GM21786 (cell line): ENCODE measurements at regions not wholly inside any gene's neighbourhood (a gene's known extent, or its start where the extent isn't known, plus 50 kb on each side); places are given as distances from the start of the nearest gene placed in this dataset.

Experiments
- ATAC-seq: cut with Tn5 transposase; IDR thresholded peaks from one replicate; pipeline ENCODE4 v1.9.1; 2021; ENCODE audit not compliant: unreplicated experiment

GRCh38 chr10:94183666-94184264 lies 179.0 kb downstream of the NOC3L start:
- peak; percentile 43 for ATAC-seq

DNA sequence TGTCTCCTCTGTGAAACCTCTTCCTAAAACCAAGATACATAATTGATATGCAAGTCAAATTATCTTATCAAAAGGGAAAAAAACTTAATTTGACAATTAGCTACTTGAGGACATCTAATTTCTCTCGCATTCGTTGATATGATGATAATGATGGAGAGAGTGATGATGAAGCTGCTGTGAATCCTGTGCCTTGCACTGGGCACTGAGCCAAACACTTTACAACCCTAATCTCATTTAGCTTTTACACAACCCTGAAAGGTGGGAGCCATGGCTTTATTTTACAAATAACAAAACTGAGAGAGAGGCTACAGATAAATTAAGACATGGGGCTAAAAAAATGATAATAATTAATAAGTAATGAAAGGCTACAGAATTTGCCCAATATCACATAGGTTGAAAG lies 176.0 kb downstream of the NOC3L start:
- ATAC-seq: no peak

- no peak for ATAC-seq
These were observed 170.4 kb downstream of the NOC3L start for GRCh38 chr10:94192333-94192732.

- ATAC-seq: no peak
These were observed 169.8 kb downstream of the NOC3L start for GRCh38 chr10:94192974-94193373.

- ATAC-seq: no peak
These were observed 169.2 kb downstream of the NOC3L start for GRCh38 chr10:94193466-94193924.

DNA sequence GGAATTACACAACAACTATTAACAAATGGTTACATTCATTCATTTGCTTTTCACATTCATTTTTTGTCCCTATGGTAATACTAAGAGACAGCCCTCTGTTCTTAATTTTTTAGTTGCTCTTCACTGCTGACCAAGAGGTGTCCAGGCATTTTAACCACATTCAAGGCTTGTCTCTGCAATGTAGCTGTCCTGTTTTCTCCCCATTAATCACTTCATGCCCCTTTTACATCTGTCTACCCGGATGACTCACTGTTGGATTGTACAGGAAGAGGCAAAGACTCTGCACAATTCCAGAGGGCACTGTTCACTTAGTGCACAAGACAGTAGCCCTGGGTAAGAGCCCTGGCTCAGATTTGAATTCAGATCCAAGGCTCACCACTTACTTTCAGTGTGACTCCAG lies 168.5 kb downstream of the NOC3L start:
- ATAC-seq: no peak

DNA sequence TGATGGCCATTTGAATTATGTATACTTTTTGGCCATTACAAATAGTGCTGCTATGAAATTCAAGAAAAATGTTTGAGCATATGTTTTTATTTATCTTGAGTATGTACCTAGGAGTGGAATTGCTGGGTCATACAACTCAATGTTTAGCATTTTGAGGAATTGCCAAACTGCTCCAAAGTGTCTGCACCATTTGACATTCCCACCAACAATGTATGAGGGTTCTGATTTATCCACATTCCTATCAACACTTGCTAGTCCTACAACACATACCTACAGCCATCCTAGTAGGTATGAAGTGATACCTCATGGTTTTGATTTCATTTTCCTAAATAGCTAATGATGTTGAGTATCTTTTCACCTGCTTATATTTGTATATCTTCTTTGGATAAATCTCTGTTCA lies 165.5 kb downstream of the NOC3L start:
- ATAC-seq: no peak

DNA sequence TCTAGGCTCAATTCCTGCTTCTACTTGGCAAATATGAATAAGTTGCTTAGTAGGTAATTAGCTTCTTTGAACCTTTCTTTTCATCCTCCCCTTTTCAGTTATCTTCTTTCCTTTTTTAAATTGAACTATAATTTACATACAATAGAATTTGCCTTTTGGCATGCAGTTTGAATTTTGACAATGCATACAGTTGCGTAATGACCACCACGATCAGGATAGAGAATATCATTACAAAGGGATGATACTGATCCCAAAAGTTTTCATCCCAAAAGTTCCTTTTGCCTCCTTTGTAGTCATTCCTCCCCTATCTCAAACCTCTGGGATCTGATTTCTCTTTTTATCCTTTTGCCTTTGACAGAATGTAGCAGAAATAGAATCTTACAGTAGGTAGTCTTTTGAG lies 164.4 kb downstream of the NOC3L start:
- no peak for ATAC-seq

GRCh38 chr10:94199565-94199964 lies 163.2 kb downstream of the NOC3L start:
- no peak for ATAC-seq

DNA sequence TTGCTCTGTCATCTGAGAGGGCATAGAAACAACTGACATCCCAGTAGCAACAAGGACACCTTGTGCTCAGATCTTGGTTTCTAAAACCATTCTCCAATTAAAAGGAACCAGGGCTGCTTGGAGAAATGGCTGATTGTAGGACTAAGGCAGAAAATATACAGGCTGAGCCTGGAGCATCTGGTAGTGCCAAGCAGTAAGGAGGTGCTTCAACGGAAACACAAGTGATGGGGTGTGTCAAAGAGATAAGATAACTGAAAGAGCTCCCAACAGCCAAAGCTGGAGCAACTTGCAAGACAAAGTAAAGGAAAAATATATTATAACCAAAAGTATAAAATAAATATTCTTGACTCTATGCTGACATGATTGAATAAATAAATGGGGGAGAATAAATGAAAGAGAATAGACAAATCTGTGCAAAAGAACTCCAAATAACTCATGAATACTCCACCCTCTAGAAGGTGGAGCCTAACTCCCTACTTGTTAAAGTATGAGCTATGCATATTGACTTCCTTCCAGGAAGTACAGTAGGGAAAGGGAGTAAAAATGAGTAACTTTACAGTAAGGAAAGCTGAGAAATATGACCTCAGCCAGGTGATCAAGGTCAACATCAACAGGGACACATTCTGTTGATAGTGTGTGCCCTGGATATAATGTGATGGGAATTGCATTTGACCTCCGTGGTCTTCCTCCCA lies 162.4 kb downstream of the NOC3L start:
- no peak for ATAC-seq

GRCh38 chr10:94205396-94205831 lies 157.3 kb downstream of the NOC3L start:
- ATAC-seq: no peak

DNA sequence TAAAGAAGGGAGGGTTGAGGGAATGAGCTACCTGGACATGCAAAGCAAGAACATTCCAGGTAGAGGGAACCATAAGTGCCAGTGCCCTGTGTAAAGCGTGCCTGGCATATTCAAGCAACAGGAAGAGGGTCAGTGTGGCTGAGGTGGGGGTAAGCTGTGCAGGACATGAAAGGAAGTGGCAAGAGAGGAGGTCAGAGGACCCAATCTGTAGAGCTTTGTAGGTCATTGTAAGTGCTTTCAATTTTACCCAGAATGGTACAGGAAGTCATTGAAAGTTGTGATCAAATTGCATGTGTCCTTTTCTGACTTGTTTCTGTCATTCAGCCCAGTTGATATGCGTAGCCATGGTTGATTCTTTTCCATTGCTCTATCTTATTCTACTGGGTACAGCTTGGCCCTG lies 156.6 kb downstream of the NOC3L start:
- ATAC-seq: no peak

GRCh38 chr10:94208315-94208714 lies 154.4 kb downstream of the NOC3L start:
- ATAC-seq: no peak

DNA sequence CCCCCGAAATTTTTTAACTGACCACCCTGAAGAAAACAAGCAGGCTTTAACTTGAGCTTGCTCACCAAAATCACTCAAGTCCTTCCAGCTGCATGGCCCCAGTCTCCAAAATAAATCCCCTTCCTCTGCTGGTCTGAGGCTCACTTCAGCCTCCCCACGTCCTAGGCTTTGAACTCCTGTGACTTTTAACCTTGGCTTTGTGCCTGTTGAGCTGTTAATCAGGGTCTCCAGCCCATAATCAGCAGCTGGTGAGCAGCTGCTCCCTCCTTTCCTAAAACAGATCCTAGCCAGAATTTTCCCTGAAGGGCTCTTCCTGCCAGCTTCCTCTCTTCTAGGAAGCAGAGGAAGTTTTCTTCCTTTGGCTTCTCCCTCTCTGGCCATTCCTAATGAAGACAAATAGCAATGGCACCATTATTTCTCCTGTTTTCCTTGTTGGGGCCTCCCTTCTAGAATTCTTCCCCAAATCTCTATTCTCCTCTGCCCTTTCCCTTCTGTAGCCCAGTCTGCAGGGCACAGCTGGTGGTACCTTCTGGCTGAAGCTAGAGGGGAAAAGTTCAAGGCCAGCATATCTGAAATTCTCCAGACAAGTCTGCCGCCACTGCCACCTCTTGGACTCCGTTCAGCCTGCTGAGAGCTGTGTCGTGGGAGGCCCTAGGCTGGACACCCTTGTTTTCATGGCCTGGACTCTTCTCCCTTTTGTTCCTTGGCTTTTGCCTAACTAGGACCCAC lies 152.1 kb downstream of the NOC3L start:
- no peak for ATAC-seq

GRCh38 chr10:94211169-94211510 lies 151.6 kb downstream of the NOC3L start:
- ATAC-seq: no peak

GRCh38 chr10:94213001-94213530 lies 149.7 kb downstream of the NOC3L start:
- no peak for ATAC-seq

DNA sequence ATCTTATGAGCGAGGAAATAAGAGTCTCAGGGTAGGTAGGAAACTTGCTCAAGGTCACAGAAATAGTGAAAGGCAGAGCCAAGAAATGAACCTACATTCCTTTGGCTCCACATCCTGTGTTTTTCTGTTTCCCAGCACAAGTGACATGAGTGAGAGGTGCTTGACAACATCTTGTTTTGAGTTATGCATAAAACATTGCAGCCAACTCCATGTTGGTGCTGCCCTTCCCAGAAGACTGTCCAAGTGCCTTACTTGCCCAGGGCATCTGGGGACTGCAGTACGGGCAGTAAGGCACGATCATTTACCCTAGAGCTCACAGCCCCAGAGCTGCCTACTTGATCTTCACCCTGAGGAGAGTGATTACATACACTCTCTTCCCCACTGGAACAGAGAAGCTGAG lies 148.8 kb downstream of the NOC3L start:
- ATAC-seq: no peak

- ATAC-seq: no peak
These were observed 148.3 kb downstream of the NOC3L start for GRCh38 chr10:94214481-94214893.

GRCh38 chr10:94216201-94216600 lies 146.5 kb downstream of the NOC3L start:
- ATAC-seq: no peak

- no peak for ATAC-seq
These were observed 145.3 kb downstream of the NOC3L start for GRCh38 chr10:94217411-94217810.

DNA sequence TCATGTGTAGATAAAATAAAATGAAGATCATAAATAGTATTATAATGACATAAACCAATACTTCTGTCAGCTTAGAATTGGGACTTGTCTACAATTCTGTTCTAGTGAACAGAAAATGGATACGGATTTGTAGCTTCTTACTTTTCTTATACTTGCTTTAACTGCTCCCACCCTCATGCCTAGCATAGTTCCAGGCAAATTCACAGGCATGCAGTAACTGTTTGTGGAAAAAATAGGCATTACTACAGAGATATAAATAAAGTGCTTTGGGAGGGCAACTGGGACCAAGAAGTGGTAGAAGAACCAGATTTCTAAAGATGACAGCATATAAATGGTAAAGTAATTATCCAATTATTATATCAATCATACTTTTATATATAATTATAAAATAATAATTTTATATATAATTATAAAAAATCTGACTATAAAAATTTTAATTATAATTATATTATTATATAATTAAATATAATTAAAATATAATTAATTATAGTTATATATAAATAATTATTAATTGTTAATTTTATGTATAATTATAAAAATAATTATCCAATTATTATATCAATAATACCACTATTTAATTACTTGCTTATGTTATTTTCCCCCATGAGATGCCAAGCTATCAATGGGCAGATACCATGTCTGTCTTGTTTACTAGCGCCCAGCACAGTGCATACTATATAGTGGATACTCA lies 144.1 kb downstream of the NOC3L start:
- no peak for ATAC-seq
